IPS-18c (cell line): ENCODE measurements at regions not wholly inside any gene's neighbourhood (a gene's known extent, or its start where the extent isn't known, plus 50 kb on each side); places are given as distances from the start of the nearest gene placed in this dataset.

Experiments used
- H3K4me3 ChIP-seq: 2 replicates; pipeline ENCODE4 v1.7.0; 2013; ENCODE audit warnings: low read depth, mild to moderate bottlenecking, low read length, moderate library complexity; ENCODE audit not compliant: insufficient read depth
- H3K9me3 ChIP-seq: one replicate; pipeline ENCODE4 v1.6.1; 2013; ENCODE audit warnings: mild to moderate bottlenecking, low read length, moderate library complexity; ENCODE audit not compliant: control insufficient read depth, insufficient read depth

GRCh38 chr19:29263305-29264135 is 50.6 kb upstream of the UQCRFS1 start:
- Histone ChIP-seq H3K9me3 (no peaks in the 10 kb centered on the region), H3K4me3 (no peak overlapping the region)

GRCh38 chr19:29264897-29265296 is 51.9 kb upstream of the UQCRFS1 start:
- Histone ChIP-seq H3K9me3 (no peaks in the 10 kb centered on the region), H3K4me3 (no peak overlapping the region)

- no peaks in the 10 kb centered on the region for H3K9me3 ChIP-seq
- no peak overlapping the region for H3K4me3 ChIP-seq
Measured at GRCh38 chr19:29265436-29265835, 52.5 kb upstream of the UQCRFS1 start.

- H3K4me3 ChIP-seq, result no peak overlapping the region
Measured at GRCh38 chr19:29266001-29266400, 53.0 kb upstream of the UQCRFS1 start.

GRCh38 chr19:29266603-29267002 is 53.7 kb upstream of the UQCRFS1 start:
- H3K4me3 ChIP-seq, result no peak overlapping the region
- no peaks in the 10 kb centered on the region for H3K9me3 ChIP-seq

More at GRCh38 chr19:29266001-29266400, 53.0 kb upstream of the UQCRFS1 start:
- no peaks in the 10 kb centered on the region for H3K9me3 ChIP-seq

GRCh38 chr19:29267701-29268100 is 54.8 kb upstream of the UQCRFS1 start:
- no peak overlapping the region for H3K4me3 ChIP-seq

GRCh38 chr19:29268103-29268502 is 55.2 kb upstream of the UQCRFS1 start:
- no peaks in the 10 kb centered on the region for H3K9me3 ChIP-seq
- H3K4me3 ChIP-seq, result no peak overlapping the region

More at GRCh38 chr19:29267701-29268100, 54.8 kb upstream of the UQCRFS1 start:
- no peaks in the 10 kb centered on the region for H3K9me3 ChIP-seq

- no peaks in the 10 kb centered on the region for H3K9me3 ChIP-seq
- H3K4me3 ChIP-seq, result no peak overlapping the region
Measured at GRCh38 chr19:29268721-29269393, 55.9 kb upstream of the UQCRFS1 start.

GRCh38 chr19:29269641-29270040 is 56.7 kb upstream of the UQCRFS1 start:
- no peaks in the 10 kb centered on the region for H3K9me3 ChIP-seq
- no peak overlapping the region for H3K4me3 ChIP-seq

GRCh38 chr19:29271341-29271740 is 58.4 kb upstream of the UQCRFS1 start:
- Histone ChIP-seq H3K9me3 (no peaks in the 10 kb centered on the region), H3K4me3 (no peak overlapping the region)

GRCh38 chr19:29271911-29272310 is 59.0 kb upstream of the UQCRFS1 start:
- Histone ChIP-seq H3K9me3 (no peaks in the 10 kb centered on the region), H3K4me3 (no peak overlapping the region)

- Histone ChIP-seq H3K4me3 (no peak overlapping the region), H3K9me3 (no peaks in the 10 kb centered on the region)
Measured at GRCh38 chr19:29273000-29273640, 60.2 kb upstream of the UQCRFS1 start.

GRCh38 chr19:29275266-29275665 is 62.3 kb upstream of the UQCRFS1 start:
- no peaks in the 10 kb centered on the region for H3K9me3 ChIP-seq
- no peak overlapping the region for H3K4me3 ChIP-seq

GRCh38 chr19:29277102-29277501 is 64.2 kb upstream of the UQCRFS1 start:
- no peaks in the 10 kb centered on the region for H3K9me3 ChIP-seq
- H3K4me3 ChIP-seq, result no peak overlapping the region

GRCh38 chr19:29278716-29279115 is 65.8 kb upstream of the UQCRFS1 start:
- Histone ChIP-seq H3K4me3 (no peak overlapping the region), H3K9me3 (peaks cover 3% of the 10 kb centered on the region)

GRCh38 chr19:29283366-29283765 is 70.4 kb upstream of the UQCRFS1 start:
- peaks cover 6% of the 10 kb centered on the region for H3K9me3 ChIP-seq
- no peak overlapping the region for H3K4me3 ChIP-seq

- no peak overlapping the region for H3K4me3 ChIP-seq
- H3K9me3 ChIP-seq, result peaks cover 6% of the 10 kb centered on the region
Measured at GRCh38 chr19:29285187-29285687, 72.3 kb upstream of the UQCRFS1 start.

- no peak overlapping the region for H3K4me3 ChIP-seq
- H3K9me3 ChIP-seq, result peaks cover 6% of the 10 kb centered on the region
Measured at GRCh38 chr19:29285878-29286277, 72.9 kb upstream of the UQCRFS1 start.
